ENCODE measurements at regions not wholly inside any gene's neighbourhood (a gene's known extent, or its start where the extent isn't known, plus 50 kb on each side); places are given as distances from the start of the nearest gene placed in this dataset.
"Not testable (repeated sequence)": the region's sequence is repeated elsewhere in the genome, so short reads cannot be mapped to it uniquely, and the experiment has no call there.

GRCh38 chr4:3365326-3365725 is 72.5 kb downstream of the RGS12 start:
- no peak for DNase-seq

DNA sequence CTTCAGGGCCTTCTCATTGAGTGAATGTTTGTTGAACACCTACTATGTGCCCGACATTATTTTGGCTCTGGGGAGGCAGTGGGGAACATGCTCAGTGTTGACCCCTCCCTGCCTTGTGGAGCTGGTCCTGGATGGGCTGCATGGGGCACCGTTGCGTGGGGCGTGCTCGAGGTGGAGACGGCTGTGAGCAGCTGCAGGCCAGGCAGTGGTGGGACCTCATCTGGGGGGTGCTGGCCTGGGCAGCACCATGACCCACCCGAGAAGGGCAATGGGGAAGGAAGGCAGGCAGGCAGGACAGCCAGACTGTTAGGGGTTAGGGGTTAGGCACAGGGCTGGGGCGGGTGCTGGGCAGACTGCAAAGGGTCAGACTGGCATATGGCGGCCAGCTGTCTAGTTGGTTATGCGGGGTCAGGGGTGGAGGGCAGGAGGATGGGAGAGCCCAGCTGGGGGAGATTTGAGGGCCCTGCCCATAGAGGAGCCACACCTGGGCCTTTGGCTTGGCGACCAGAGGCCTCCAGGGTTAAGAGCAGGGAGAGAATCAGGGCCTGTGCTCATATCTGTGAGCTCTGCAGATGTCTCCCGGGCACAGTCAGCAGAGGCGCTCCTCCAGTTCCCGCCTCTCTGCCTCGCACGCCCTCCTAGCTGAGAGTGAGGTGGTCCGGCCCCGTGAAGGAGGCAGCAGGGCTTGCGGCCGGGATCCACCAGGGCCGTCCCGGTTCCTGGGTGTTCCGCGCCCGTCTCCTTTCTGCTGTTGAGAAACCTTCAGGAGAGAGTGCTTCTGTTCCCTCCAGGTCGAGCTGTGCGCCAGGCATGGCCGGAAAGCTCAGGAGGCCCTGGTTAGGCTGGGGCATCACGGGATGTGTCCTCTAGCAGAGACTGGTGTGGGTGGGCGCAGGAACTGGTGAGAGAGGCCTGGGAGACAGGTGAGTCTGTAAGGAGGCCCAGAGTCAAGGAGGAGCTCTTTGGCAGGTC is 73.3 kb downstream of the RGS12 start:
- no peak for DNase-seq

DNA sequence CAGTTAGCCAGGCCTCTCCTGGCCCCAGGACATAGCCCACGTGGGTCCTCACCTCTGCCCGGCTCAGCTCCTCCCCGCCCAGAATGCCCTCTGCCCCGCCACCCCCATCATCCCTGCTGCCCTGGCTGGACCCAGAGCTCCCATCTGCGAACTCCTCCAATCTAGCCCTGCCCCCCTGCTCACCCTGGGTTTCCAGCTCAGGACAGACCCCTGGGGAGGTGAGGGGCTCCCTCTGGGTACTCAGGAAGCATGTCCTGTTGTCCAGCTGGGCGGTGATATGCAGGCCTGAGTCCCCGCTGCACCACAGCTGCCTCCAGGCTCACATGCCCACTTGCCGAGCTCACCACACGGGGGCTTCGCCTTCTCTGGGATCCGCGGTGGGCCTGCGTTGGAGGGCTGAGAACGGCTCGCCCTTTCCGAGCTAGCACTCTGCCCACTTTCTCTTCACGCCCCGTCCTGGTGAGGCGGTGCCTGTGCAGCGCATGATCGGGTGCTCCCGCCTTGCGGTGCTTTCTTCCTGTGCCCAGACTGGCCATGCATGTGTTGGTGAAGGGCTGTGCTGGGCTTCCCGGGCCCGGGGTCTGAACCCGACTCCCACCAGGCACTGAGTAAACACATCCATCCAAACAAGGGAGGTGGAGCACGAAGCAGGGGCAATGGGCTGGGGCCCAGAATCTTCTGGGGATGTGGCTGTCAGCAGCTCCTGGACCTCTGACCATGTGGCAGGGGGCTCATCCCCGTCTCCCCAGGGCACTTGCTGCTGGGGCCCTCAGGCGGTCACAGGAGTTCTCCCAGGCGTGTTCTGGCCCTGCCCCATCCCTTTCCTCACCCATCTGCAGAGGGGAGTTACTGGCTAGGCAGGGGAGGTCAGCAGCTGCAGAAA is 74.3 kb downstream of the RGS12 start:
- DNase-seq, result no peak

DNA sequence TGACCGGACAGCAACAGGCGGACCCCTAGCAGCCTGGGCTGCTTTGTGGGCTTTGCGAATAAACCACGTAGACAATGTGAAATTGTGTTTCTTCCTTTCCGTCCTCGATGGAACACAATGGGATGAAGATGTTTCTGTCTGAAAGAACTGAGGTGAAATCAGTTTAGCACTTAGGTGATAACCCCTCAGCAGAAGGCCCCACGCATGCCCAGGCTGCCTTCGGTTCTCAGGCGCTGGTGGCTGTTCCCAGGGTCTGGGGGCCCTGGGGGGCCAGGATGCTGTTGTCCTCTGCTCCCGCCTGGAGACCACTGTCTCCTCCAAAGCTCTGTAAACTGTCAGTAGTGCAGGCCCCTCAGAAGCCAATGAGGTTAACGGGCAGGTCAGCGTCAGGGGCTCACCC is 73.9 kb upstream of the HGFAC start:
- no peak for DNase-seq

DNA sequence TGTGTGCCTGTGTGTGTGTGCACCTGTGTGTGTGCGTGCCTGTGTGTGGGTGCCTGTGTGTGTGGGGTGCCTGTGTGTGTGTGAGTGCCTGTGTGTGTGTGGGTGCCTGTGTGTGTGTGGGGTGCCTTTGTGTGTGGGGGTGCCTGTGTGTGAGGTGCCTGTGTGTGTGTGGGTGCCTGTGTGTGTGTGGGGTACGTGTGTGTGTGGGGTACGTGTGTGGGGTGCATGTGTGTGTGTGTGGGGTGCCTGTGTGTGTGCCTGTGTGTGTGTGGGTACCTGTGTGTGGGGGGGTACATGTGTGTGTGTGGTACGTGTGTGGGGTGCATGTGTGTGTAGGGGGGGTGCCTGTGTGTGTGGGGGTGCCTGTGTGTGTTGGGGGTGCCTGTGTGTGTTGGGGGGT is 73.4 kb upstream of the HGFAC start:
- no peak for DNase-seq

DNA sequence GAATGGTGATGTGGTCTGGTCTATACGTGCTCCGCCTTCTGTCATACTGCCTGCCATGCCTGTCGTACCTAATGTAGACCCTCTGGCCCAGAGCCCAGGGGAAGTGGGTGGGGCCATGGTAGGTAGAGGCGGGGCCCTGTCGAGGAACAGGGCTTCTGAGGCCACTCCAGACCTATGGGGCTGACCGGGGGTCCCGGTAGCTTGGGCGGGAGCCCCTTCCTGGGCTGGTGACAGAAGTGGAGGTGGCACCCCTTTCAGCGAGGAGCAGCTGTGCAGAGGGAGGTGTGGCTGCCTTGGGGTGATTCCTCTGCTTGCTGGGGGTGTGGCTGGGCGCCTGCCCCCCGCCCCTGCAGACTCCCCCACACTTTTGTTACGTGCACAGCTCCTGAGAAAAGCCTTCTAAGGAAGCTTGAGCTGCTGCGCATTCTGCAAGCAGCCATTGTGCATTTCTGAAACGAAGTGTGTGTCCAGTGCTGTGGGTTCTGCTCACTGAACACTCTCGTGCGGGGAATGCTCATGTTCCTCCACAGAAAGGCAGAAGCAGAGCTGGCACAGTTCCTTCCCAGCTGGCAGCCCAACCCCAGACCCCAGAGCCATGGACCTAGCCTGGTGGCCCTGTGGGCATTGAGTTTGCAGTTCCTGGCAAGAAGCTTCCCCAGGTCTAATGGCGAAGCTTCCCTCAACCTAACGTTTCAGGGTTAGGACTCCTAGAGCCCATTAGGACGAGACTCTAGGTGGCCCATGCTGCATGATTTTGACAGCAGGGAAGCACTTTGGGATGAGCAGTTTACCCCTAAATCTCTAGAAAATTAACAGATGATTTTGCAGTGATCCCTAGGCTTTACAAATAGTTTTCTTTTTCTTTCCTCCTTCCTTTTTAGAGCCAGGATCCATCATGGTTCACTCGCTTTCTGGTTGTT is 72.7 kb upstream of the HGFAC start:
- no peak for DNase-seq

- DNase-seq, result peak; percentile 43 to 61
Observed at GRCh38 chr4:3369781-3370674, 71.7 kb upstream of the HGFAC start.

DNA sequence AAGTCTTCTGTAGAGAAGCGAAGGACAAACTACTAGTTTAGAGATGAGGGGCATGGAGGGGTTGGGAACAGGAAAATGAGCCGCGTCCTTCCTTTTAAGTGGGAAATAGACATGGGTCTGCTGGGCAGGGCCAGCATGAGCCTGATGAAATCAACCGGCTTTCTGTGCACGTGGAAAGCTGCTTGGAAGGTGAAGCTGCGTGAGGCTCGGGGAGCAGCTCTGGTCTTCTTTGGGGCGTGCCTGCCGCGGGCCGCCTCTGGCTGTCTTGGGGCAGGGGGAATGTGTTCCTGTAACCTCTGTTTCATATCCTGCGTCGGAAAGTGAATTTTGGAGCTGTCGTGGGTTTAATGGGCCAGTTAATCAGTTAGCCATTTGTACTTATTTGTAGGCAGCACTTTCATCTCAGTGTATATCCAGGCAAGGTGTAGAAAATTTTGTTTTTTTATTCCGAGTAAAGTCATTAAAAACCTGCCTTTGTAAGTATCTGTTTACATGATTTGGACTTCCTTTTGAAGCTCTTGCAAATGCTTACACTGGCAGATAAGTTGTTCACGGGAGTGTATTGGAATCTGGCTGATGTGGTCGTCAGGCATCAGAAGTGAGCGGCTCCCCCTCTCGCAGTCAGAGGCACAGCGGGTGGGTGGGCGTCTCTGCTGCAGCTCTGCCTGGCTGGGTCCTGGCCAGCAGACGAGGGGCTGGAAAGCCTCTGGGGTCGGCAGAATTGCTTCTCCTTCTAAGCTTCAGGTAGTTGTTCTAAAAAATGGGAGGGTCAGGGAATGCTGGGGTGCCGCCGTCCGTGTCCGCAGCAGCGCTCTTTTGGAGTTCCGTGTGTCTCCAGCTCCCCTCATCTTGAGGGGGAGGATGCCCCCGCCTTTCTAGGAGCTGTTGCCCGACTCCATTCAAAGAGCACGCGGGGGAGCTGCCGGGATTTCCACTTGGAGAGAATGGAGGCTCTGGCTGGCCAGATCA is 70.5 kb upstream of the HGFAC start:
- DNase-seq, result no peak

- DNase-seq, result no peak
Observed at GRCh38 chr4:3372264-3372932, 69.4 kb upstream of the HGFAC start.

DNA sequence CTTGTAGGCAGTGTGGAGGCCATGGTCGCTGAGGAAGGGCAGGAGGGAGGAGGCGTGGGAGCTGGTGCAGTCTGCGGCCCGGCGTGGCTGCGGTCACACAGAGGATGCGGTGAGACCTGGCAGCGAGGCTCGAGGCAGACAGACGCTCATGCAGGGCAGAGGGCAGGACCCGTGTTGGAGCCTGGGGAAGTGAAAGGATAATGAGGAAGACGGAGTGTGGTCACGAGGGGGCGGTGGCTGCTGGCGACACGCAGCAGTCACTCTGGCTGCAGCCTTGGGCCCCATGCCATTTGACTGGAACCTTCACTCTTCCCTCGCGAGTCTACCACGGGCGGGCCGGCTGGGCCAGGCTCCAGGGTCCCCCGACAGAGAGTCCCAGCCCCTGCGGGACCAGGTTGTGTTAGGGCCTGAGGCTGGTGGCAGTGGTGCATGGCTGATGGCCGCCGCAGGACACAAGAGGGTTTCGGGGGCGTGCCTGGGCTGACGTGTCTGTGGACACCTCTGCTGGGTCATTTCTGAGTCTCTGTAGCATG is 68.8 kb upstream of the HGFAC start:
- peak in 1 of 2 donors; percentile 55 for DNase-seq

- no peak for DNase-seq
Observed at GRCh38 chr4:3373468-3373867, 68.3 kb upstream of the HGFAC start.

- DNase-seq, result no peak
Observed at GRCh38 chr4:3374011-3374645, 67.6 kb upstream of the HGFAC start.

GRCh38 chr4:3374667-3375066 is 67.1 kb upstream of the HGFAC start:
- no peak for DNase-seq

GRCh38 chr4:3375688-3376087 is 66.1 kb upstream of the HGFAC start:
- DNase-seq, result no peak

GRCh38 chr4:3376266-3376665 is 65.5 kb upstream of the HGFAC start:
- DNase-seq, result no peak

- DNase-seq, result no peak
Observed at GRCh38 chr4:3377557-3377956, 64.2 kb upstream of the HGFAC start.

- DNase-seq, result not testable (repeated sequence)
Observed at GRCh38 chr4:3380336-3380735, 61.4 kb upstream of the HGFAC start.

GRCh38 chr4:3381208-3381607 is 60.6 kb upstream of the HGFAC start:
- not testable (repeated sequence) for DNase-seq

- DNase-seq, result no peak
Observed at GRCh38 chr4:3382251-3382650, 59.5 kb upstream of the HGFAC start.
